Neural progenitor cell (in vitro differentiated cells): ENCODE measurements at regions not wholly inside any gene's neighbourhood (a gene's known extent, or its start where the extent isn't known, plus 50 kb on each side); places are given as distances from the start of the nearest gene placed in this dataset.

Experiments
- DNase-seq: peaks from one replicate; pipeline ENCODE4 v3.0.0-alpha.2; 2016; ENCODE audit warnings: low spot score
- H2AFZ ChIP-seq: fragments of 200-600 bp; sonication (generic); replicated peaks from 2 replicates; pipeline ENCODE4 v1.6.1; 2016; ENCODE audit warnings: antibody characterized with exemption
- H3F3A ChIP-seq: fragments of 200-600 bp; sonication (generic); 2 replicates; pipeline ENCODE4 v1.6.1; 2016; ENCODE audit warnings: antibody characterized with exemption, low read depth
- H3K27ac ChIP-seq: fragments of 200-600 bp; sonication (generic); 2 replicates; pipeline ENCODE4 v1.5.1; 2016; ENCODE audit warnings: mild to moderate bottlenecking
- H3K27me3 ChIP-seq: fragments of 200-600 bp; sonication (generic); 2 replicates; pipeline ENCODE4 v1.6.1; 2016; ENCODE audit warnings: mild to moderate bottlenecking, moderate library complexity
- H3K36me3 ChIP-seq: fragments of 200-600 bp; sonication (generic); 2 replicates; pipeline ENCODE4 v1.5.1; 2016
- H3K4me1 ChIP-seq: fragments of 200-600 bp; sonication (generic); 2 replicates; pipeline ENCODE4 v1.6.1; 2016; ENCODE audit warnings: mixed run types
- H3K4me2 ChIP-seq: fragments of 200-600 bp; sonication (generic); 2 replicates; pipeline ENCODE4 v1.6.1; 2016
- H3K4me3 ChIP-seq: fragments of 200-600 bp; sonication (generic); 2 replicates; pipeline ENCODE4 v1.5.1; 2016
- H3K79me2 ChIP-seq: fragments of 200-600 bp; sonication (generic); 2 replicates; pipeline ENCODE4 v1.6.1; 2016; ENCODE audit warnings: low read depth
- H3K9ac ChIP-seq: fragments of 200-600 bp; sonication (generic); 2 replicates; pipeline ENCODE4 v1.6.1; 2016
- H3K9me3 ChIP-seq: fragments of 200-600 bp; sonication (generic); 2 replicates; pipeline ENCODE4 v1.5.1; 2016; ENCODE audit warnings: low read depth
- H4K20me1 ChIP-seq: fragments of 200-600 bp; sonication (generic); 2 replicates; pipeline ENCODE4 v1.6.1; 2016; ENCODE audit warnings: low read depth
- H3K27ac Mint-ChIP-seq: 3 replicates; pipeline ENCODE4 v1.8.0; 2021; ENCODE audit warnings: mixed read lengths
- H3K27me3 Mint-ChIP-seq: 2 replicates; pipeline ENCODE4 v1.8.0; 2022; ENCODE audit warnings: low read depth, mild to moderate bottlenecking, inconsistent platforms, moderate library complexity, mixed read lengths; ENCODE audit not compliant: insufficient read depth
- H3K36me3 Mint-ChIP-seq: 3 replicates; pipeline ENCODE4 v1.8.0; 2021; ENCODE audit warnings: mixed read lengths
- H3K4me1 Mint-ChIP-seq: 3 replicates; pipeline ENCODE4 v1.8.0; 2021; ENCODE audit warnings: mixed read lengths
- H3K4me3 Mint-ChIP-seq: 3 replicates; pipeline ENCODE4 v1.8.0; 2021; ENCODE audit warnings: mild to moderate bottlenecking, moderate library complexity, mixed read lengths
- H3K9me3 Mint-ChIP-seq: 3 replicates; pipeline ENCODE4 v1.8.0; 2020; ENCODE audit warnings: mixed read lengths
- CTCF ChIP-seq: fragments of 200-600 bp; sonication (generic); IDR thresholded peaks from 2 replicates; pipeline ENCODE4 v1.5.1; 2017; ENCODE audit warnings: antibody characterized with exemption, mild to moderate bottlenecking
- EZH2 ChIP-seq: fragments of 200-600 bp; sonication (generic); IDR thresholded peaks from 2 replicates; pipeline ENCODE4 v1.6.1; 2017; ENCODE audit warnings: antibody characterized with exemption, mild to moderate bottlenecking, moderate library complexity
- EZH2phosphoT487 ChIP-seq: fragments of 200-600 bp; sonication (generic); IDR thresholded peaks from 2 replicates; pipeline ENCODE4 v1.6.1; 2017; ENCODE audit warnings: antibody characterized with exemption

DNA sequence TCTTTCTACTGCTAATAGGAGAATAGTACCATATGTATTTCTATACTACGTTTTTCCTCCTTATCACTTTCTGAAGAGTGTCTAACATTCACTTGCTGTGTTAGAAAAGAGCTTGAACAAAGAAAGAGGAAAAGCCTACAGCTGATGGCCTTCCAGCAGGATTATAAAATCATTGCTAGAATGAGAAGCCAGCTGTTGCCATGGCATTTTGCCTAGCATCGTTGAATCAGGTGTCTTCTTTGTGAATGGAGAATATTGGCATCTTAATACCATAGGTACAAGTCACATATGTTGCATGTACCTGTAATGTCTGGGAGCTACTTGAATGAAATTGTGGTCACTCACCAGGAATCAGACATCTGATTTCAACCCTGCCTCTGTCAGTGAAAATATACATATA lies 1174.9 kb downstream of the PCDH17 start:
- Mint-ChIP-seq H3K4me3 (no peak overlapping the region), H3K27me3 (peaks cover 2% of the 10 kb centered on the region), H3K9me3 (no peaks in the 10 kb centered on the region), H3K4me1 (no peaks in the 10 kb centered on the region), H3K27ac (no peak overlapping the region), H3K36me3 (no peaks in the 10 kb centered on the region)
- Histone ChIP-seq H3F3A (no peaks in the 10 kb centered on the region), H3K4me2 (no peak overlapping the region), H3K9me3 (no peaks in the 10 kb centered on the region), H3K36me3 (no peaks in the 10 kb centered on the region), H3K79me2 (no peaks in the 10 kb centered on the region), H3K4me1 (no peaks in the 10 kb centered on the region), H2AFZ (no peak overlapping the region), H3K27ac (no peak overlapping the region), H4K20me1 (no peaks in the 10 kb centered on the region), H3K9ac (no peak overlapping the region), H3K4me3 (no peak overlapping the region), H3K27me3 (no peaks in the 10 kb centered on the region)
- no peak for DNase-seq
- TF ChIP-seq EZH2 (no peak), EZH2phosphoT487 (no peak), CTCF (no peak)

- H3K27me3 ChIP-seq, result no peaks in the 10 kb centered on the region
- no peaks in the 10 kb centered on the region for H3K9me3 ChIP-seq
- H3K27ac ChIP-seq, result no peak overlapping the region
- H3K36me3 ChIP-seq, result peaks cover 5% of the 10 kb centered on the region
- H3F3A ChIP-seq, result no peaks in the 10 kb centered on the region
- TF ChIP-seq EZH2, result no peak
- TF ChIP-seq CTCF, result no peak
- TF ChIP-seq EZH2phosphoT487, result no peak
- H3K4me3 Mint-ChIP-seq, result no peak overlapping the region
- H3K9me3 Mint-ChIP-seq, result peaks cover 4% of the 10 kb centered on the region
- H3K4me1 Mint-ChIP-seq, result no peaks in the 10 kb centered on the region
- H2AFZ ChIP-seq, result no peak overlapping the region
- no peaks in the 10 kb centered on the region for H4K20me1 ChIP-seq
- H3K4me3 ChIP-seq, result no peak overlapping the region
- DNase-seq, result no peak
- H3K4me2 ChIP-seq, result no peak overlapping the region
- no peaks in the 10 kb centered on the region for H3K27me3 Mint-ChIP-seq
- no peaks in the 10 kb centered on the region for H3K79me2 ChIP-seq
- no peak overlapping the region for H3K9ac ChIP-seq
- no peak overlapping the region for H3K27ac Mint-ChIP-seq
- H3K36me3 Mint-ChIP-seq, result no peaks in the 10 kb centered on the region
- H3K4me1 ChIP-seq, result no peaks in the 10 kb centered on the region
Measured at GRCh38 chr13:58823701-58824100, 1192.2 kb downstream of the PCDH17 start.

DNA sequence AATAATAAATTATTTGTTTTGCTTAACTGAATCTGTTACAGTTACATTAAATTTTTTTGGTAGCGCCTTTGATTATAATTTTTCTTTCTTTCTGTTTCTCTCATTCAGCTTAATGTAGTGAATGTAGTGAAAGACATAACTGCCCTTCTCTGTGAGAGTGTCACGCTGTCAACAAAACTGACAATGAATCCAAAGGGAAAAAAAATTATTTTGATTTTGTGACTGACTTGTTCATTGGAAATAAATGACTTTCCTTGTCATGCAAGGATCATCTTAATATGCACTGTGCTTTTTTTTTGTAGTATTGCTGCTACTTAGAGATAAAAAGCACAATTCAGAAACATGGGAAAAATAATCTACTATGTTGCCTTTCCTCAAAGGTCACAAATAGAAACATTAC lies 1196.4 kb downstream of the PCDH17 start:
- H3K9me3 Mint-ChIP-seq, result peaks cover 6% of the 10 kb centered on the region
- no peak overlapping the region for H3K4me3 Mint-ChIP-seq

More for the DNA sequence above, 1196.4 kb downstream of the PCDH17 start:
- Histone ChIP-seq H3K4me2 (no peak overlapping the region), H3K36me3 (no peaks in the 10 kb centered on the region), H3K4me1 (no peaks in the 10 kb centered on the region), H3K9ac (no peak overlapping the region), H3K79me2 (no peaks in the 10 kb centered on the region), H3K9me3 (no peaks in the 10 kb centered on the region), H3K27ac (no peak overlapping the region), H3F3A (no peaks in the 10 kb centered on the region), H3K4me3 (no peak overlapping the region), H3K27me3 (no peaks in the 10 kb centered on the region), H4K20me1 (no peaks in the 10 kb centered on the region), H2AFZ (no peak overlapping the region)
- Mint-ChIP-seq H3K36me3 (no peaks in the 10 kb centered on the region), H3K4me1 (no peaks in the 10 kb centered on the region), H3K27me3 (no peaks in the 10 kb centered on the region), H3K27ac (no peak overlapping the region)
- DNase-seq, result no peak
- no peak for TF ChIP-seq EZH2phosphoT487
- TF ChIP-seq EZH2, result no peak
- no peak for TF ChIP-seq CTCF
